ENCODE measurements at regions not wholly inside any gene's neighbourhood (a gene's known extent, or its start where the extent isn't known, plus 50 kb on each side); places are given as distances from the start of the nearest gene placed in this dataset.
"Not testable (repeated sequence)": the region's sequence is repeated elsewhere in the genome, so short reads cannot be mapped to it uniquely, and the experiment has no call there.

DNA sequence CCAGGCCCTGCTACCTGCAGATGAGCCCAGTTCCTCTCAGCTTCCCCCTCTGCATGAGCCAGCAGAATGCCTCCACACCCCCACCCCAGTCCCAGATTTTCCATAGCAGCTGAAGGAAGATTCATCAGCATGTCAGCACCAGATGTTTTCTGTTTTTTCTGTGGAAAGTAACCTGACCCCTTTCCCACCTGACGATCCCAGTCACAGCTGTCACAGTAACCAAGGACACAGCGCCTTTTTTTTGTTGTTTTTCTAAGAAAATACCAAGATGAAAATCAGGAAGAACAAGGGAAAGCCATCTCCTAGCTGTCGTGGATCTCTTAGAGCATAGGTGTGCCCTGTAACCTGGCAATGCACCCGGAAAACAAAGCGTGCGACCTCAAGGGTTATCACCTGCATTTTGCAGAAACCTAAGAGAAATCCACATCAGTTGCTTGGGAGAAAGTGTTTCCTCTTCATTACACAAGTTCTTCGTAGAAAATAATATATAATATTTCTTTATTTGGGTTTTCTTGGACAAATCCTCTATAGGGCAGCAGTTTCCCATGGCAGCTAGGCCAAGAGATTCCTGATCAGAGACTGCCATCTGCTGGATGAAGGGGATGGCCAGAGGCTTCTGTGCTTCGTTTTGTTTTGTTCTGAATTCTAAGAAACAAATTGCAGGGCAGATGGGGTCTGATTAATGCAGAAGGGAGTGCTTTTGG lies 401.9 kb downstream of the TNS3 start:
- TF ChIP-seq, protein P1, sequence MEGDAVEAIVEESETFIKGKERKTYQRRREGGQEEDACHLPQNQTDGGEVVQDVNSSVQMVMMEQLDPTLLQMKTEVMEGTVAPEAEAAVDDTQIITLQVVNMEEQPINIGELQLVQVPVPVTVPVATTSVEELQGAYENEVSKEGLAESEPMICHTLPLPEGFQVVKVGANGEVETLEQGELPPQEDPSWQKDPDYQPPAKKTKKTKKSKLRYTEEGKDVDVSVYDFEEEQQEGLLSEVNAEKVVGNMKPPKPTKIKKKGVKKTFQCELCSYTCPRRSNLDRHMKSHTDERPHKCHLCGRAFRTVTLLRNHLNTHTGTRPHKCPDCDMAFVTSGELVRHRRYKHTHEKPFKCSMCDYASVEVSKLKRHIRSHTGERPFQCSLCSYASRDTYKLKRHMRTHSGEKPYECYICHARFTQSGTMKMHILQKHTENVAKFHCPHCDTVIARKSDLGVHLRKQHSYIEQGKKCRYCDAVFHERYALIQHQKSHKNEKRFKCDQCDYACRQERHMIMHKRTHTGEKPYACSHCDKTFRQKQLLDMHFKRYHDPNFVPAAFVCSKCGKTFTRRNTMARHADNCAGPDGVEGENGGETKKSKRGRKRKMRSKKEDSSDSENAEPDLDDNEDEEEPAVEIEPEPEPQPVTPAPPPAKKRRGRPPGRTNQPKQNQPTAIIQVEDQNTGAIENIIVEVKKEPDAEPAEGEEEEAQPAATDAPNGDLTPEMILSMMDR (IDR thresholded peaks at IDR 0.05; ENCODE audit: low read depth, low read length): peak; percentile 85
- peak; percentile 78 to 79 for DNase-seq (ENCODE audit: low read depth in 2 of 2)
- H3K4me3 ChIP-seq (replicated peaks in 1 of 2; ENCODE audit: low read depth in 2 of 2, low read length in 2 of 2): no peak overlapping the region

DNA sequence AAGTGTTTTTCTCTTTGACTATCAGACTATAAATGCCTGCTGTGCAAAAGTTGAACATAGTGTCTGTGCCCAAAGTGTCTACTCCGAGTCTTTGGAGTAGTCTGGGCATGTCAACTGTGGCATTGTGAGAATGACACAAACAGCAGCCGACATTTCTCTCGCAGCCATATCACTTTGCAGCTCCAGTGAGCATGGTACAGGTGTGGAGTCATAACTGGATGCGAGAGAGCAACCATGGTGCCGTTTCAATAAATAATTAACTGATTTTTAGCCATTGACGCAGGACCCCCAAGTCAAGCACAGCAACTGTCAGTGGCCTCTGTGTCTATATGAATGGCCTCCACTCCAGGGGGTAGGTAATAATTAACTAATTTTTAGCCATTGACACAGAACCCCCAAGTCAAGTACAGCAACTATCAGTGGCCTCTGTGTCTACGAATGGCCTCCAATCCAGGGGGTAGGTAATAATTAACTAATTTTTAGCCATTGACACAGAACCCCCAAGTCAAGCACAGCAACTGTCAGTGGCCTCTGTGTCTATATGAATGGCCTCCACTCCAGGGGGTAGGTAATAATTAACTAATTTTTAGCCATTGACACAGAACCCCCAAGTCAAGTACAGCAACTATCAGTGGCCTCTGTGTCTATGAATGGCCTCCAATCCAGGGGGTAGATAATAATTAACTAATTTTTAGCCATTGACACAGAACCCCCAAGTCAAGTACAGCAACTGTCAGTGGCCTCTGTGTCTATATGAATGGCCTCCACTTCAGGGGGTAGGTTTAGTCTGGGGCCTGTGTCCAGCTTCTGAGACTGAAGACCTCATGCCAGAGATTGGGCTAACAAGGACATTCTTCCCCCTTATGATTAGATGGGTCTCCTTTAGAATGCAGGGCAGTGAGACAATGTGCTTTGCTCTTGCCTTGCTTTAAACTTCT lies 409.0 kb downstream of the TNS3 start:
- not testable (repeated sequence) for H3K4me3 ChIP-seq (replicated peaks in 1 of 2; ENCODE audit: low read depth in 2 of 2, low read length in 2 of 2); DNase-seq (ENCODE audit: low read depth in 2 of 2)

DNA sequence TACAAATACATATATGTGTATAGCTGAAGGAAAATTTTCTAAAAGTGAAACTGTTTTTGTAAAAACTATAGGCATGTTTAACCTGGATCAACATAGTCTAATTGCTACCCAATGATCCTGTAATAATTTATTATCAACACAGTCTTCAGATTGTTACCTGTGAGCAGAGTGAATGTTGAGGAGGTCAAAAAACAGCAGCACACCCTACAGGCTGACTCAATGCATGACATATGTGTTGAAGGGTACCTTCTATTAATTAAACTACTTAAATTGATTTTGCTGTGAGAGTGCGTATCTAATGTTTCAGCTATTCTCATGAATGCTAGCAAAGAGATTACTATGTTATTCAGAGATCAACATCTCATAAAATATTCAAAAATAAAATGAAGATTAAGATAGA lies 411.4 kb downstream of the TNS3 start:
- DNase-seq (ENCODE audit: low read depth in 2 of 2): peak in 1 of 2 donors; percentile 22
- TF ChIP-seq, protein P1 (IDR thresholded peaks at IDR 0.05; ENCODE audit: low read depth, low read length): peak; percentile 36
- H3K4me3 ChIP-seq (replicated peaks in 1 of 2; ENCODE audit: low read depth in 2 of 2, low read length in 2 of 2): no peak overlapping the region

DNA sequence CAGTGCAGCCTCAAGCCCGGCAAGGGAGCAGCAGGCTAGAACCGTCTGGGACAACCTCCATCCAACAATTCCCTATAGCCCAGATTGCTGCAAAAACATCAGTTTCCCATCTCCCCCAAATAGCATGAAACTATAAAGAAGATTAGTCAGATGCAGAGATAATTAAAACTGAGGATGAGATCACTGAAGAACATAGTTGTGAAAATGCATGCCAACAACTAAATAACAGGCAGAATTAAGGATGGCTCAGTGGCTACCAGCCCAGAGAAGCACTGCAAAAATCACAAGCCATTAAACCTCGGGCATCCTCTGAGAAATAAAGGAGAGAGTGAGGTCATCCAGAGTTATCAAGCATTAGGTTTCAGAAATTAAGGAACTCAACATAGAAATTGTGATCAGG lies 427.1 kb downstream of the TNS3 start:
- DNase-seq (ENCODE audit: low read depth in 2 of 2): no peak
- H3K4me3 ChIP-seq (replicated peaks in 1 of 2; ENCODE audit: low read depth in 2 of 2, low read length in 2 of 2): no peak overlapping the region
- TF ChIP-seq, protein P1 (IDR thresholded peaks at IDR 0.05; ENCODE audit: low read depth, low read length): no peak

DNA sequence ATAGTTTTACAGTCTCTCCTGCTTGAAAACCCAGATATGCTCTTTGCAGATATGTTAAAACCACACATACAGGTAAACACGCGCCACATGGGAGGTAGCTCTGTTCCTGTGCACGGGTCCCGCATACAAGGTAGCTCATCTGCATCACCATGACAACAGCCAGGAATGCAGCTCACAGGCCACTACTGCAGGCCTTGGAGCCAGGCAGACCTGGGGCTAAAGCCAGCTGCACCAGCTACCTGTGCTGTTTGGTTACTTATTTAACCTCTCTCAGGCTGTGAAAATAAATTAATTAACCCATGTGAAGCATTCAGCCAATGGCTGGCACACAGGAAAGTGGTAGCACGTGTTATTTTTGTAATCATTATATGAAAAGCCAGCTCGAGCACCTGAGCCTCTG lies 428.3 kb downstream of the TNS3 start:
- no peak for DNase-seq (ENCODE audit: low read depth in 2 of 2)
- TF ChIP-seq, protein P1 (IDR thresholded peaks at IDR 0.05; ENCODE audit: low read depth, low read length): no peak
- no peak overlapping the region for H3K4me3 ChIP-seq (replicated peaks in 1 of 2; ENCODE audit: low read depth in 2 of 2, low read length in 2 of 2)

DNA sequence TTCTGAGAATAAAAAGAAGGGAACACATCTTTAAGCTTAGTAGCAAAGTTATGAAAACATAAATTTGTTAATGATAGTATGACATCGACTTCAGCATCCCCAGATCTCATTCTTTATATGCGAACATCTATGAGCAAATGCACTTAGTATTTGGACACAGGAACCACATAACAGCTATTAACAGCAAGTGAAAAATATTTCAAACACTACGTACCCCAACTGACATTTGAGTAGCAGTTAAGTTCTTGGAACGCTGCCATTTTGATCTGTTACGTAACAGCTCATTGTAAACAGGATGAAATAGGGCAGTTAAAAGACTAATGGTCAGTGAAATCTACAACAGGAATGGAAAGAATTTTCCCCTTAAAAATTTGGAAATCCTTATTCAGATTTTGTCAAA lies 428.9 kb downstream of the TNS3 start:
- peak; percentile 93 to 95 for DNase-seq (ENCODE audit: low read depth in 2 of 2)
- TF ChIP-seq, protein P1 (IDR thresholded peaks at IDR 0.05; ENCODE audit: low read depth, low read length): no peak
- H3K4me3 ChIP-seq (replicated peaks in 1 of 2; ENCODE audit: low read depth in 2 of 2, low read length in 2 of 2): no peak overlapping the region

DNA sequence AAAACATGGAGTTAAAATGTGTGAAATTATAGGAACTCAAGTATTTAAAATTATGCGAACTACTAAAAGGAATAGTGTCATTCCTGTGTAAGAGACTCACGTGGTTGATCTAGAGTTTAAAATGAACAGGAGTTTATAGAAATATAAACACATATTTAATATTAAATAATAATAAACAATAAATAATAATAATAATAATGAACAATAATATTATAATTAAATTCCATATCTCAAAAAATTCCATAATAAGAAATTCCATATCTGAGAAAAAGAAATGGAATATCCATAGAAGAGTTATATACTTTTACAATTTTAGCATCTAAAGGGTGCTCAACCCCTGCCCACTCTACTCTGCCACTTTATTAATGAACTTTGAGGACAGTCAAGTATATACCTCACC lies 429.6 kb downstream of the TNS3 start:
- TF ChIP-seq, protein P1 (IDR thresholded peaks at IDR 0.05; ENCODE audit: low read depth, low read length): no peak
- H3K4me3 ChIP-seq (replicated peaks in 1 of 2; ENCODE audit: low read depth in 2 of 2, low read length in 2 of 2): no peak overlapping the region
- no peak for DNase-seq (ENCODE audit: low read depth in 2 of 2)
